ENCODE measurements at regions not wholly inside any gene's neighbourhood (a gene's known extent, or its start where the extent isn't known, plus 50 kb on each side); places are given as distances from the start of the nearest gene placed in this dataset.
"Not testable (repeated sequence)": the region's sequence is repeated elsewhere in the genome, so short reads cannot be mapped to it uniquely, and the experiment has no call there.

GRCh38 chr7:84911077-84911476 lies 275.8 kb downstream of the SEMA3D start (continued):
- TF ChIP-seq, protein P1, sequence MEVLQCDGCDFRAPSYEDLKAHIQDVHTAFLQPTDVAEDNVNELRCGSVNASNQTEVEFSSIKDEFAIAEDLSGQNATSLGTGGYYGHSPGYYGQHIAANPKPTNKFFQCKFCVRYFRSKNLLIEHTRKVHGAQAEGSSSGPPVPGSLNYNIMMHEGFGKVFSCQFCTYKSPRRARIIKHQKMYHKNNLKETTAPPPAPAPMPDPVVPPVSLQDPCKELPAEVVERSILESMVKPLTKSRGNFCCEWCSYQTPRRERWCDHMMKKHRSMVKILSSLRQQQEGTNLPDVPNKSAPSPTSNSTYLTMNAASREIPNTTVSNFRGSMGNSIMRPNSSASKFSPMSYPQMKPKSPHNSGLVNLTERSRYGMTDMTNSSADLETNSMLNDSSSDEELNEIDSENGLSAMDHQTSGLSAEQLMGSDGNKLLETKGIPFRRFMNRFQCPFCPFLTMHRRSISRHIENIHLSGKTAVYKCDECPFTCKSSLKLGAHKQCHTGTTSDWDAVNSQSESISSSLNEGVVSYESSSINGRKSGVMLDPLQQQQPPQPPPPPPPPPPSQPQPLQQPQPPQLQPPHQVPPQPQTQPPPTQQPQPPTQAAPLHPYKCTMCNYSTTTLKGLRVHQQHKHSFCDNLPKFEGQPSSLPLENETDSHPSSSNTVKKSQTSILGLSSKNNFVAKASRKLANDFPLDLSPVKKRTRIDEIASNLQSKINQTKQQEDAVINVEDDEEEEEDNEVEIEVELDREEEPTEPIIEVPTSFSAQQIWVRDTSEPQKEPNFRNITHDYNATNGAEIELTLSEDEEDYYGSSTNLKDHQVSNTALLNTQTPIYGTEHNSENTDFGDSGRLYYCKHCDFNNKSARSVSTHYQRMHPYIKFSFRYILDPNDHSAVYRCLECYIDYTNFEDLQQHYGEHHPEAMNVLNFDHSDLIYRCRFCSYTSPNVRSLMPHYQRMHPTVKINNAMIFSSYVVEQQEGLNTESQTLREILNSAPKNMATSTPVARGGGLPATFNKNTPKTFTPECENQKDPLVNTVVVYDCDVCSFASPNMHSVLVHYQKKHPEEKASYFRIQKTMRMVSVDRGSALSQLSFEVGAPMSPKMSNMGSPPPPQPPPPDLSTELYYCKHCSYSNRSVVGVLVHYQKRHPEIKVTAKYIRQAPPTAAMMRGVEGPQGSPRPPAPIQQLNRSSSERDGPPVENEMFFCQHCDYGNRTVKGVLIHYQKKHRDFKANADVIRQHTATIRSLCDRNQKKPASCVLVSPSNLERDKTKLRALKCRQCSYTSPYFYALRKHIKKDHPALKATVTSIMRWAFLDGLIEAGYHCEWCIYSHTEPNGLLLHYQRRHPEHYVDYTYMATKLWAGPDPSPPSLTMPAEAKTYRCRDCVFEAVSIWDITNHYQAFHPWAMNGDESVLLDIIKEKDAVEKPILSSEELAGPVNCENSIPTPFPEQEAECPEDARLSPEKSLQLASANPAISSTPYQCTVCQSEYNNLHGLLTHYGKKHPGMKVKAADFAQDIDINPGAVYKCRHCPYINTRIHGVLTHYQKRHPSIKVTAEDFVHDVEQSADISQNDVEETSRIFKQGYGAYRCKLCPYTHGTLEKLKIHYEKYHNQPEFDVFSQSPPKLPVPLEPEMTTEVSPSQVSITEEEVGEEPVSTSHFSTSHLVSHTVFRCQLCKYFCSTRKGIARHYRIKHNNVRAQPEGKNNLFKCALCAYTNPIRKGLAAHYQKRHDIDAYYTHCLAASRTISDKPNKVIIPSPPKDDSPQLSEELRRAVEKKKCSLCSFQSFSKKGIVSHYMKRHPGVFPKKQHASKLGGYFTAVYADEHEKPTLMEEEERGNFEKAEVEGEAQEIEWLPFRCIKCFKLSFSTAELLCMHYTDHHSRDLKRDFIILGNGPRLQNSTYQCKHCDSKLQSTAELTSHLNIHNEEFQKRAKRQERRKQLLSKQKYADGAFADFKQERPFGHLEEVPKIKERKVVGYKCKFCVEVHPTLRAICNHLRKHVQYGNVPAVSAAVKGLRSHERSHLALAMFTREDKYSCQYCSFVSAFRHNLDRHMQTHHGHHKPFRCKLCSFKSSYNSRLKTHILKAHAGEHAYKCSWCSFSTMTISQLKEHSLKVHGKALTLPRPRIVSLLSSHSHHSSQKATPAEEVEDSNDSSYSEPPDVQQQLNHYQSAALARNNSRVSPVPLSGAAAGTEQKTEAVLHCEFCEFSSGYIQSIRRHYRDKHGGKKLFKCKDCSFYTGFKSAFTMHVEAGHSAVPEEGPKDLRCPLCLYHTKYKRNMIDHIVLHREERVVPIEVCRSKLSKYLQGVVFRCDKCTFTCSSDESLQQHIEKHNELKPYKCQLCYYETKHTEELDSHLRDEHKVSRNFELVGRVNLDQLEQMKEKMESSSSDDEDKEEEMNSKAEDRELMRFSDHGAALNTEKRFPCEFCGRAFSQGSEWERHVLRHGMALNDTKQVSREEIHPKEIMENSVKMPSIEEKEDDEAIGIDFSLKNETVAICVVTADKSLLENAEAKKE (CRISPR knock-in tag; IDR thresholded peaks at IDR 0.05), result no peak

- H3F3A ChIP-seq (replicated peaks; ENCODE audit: low read depth), result not testable (repeated sequence)
- peaks cover 24% of the 10 kb centered on the region for H3K4me1 Mint-ChIP-seq
- H3K27ac Mint-ChIP-seq, result peak overlapping the region; percentile 56; the same call in 1 of the 2 replicates
Measured at GRCh38 chr7:84910322-84910721, 276.5 kb downstream of the SEMA3D start.

GRCh38 chr7:84908196-84908793 lies 278.6 kb downstream of the SEMA3D start:
- H3K27ac Mint-ChIP-seq, result no peak overlapping the region
- peaks cover 8% of the 10 kb centered on the region; the same call in 2 of the 3 replicates for H3K36me3 Mint-ChIP-seq (ENCODE audit: low read depth)
- Histone ChIP-seq H3K79me2 (replicated peaks; ENCODE audit: insufficient read depth) (no peaks in the 10 kb centered on the region), H3F3A (replicated peaks; ENCODE audit: low read depth) (no peaks in the 10 kb centered on the region), H3K4me1 (ENCODE audit: insufficient read depth) (peaks cover 10% of the 10 kb centered on the region), H4K20me1 (replicated peaks; ENCODE audit: insufficient read depth) (no peaks in the 10 kb centered on the region), H3K36me3 (ENCODE audit: insufficient read depth) (no peaks in the 10 kb centered on the region), H3K9me2 (ENCODE audit: insufficient read depth) (0 out of 2 replicates have a peak, but pooled peaks cover 3% of the 10 kb centered on the region), H3K4me3 (no peak overlapping the region), H3K4me2 (no peak overlapping the region), H2AFZ (no peak overlapping the region), H3K27me3 (ENCODE audit: insufficient read depth) (no peaks in the 10 kb centered on the region), H3K27ac (ENCODE audit: low read depth) (no peak overlapping the region)
- H3K27me3 Mint-ChIP-seq (ENCODE audit: insufficient read depth, low read depth, poor library complexity), result no peaks in the 10 kb centered on the region
- peaks cover 18% of the 10 kb centered on the region for H3K4me1 Mint-ChIP-seq
- H3K4me3 Mint-ChIP-seq, result no peak overlapping the region
- H3K9me3 Mint-ChIP-seq, result peaks cover 3% of the 10 kb centered on the region; the same call in 1 of the 3 replicates
- ATAC-seq (no peak), DNase-seq (ENCODE audit: low spot score) (no peak)
- TF ChIP-seq STAT1 (IDR thresholded peaks at IDR 0.05; ENCODE audit: unreplicated experiment) (no peak), ZNF114 (CRISPR knock-in tag; IDR thresholded peaks at IDR 0.05) (no peak), CREB1 (CRISPR knock-in tag; IDR thresholded peaks at IDR 0.05; ENCODE audit: low read depth) (no peak)
- TF ChIP-seq, protein P1 (CRISPR knock-in tag; IDR thresholded peaks at IDR 0.05), result no peak

More at GRCh38 chr7:84910322-84910721, 276.5 kb downstream of the SEMA3D start:
- H3K79me2 ChIP-seq (replicated peaks; ENCODE audit: insufficient read depth); DNase-seq (ENCODE audit: low spot score); H3K4me2 ChIP-seq; ATAC-seq; H3K27ac ChIP-seq (ENCODE audit: low read depth); H3K36me3 ChIP-seq (ENCODE audit: insufficient read depth); H3K9me3 Mint-ChIP-seq; H2AFZ ChIP-seq; H3K27me3 ChIP-seq (ENCODE audit: insufficient read depth); H3K4me3 ChIP-seq; H3K9me2 ChIP-seq (ENCODE audit: insufficient read depth); H3K4me3 Mint-ChIP-seq; H3K27me3 Mint-ChIP-seq (ENCODE audit: insufficient read depth, low read depth, poor library complexity); H3K36me3 Mint-ChIP-seq (ENCODE audit: low read depth); H4K20me1 ChIP-seq (replicated peaks; ENCODE audit: insufficient read depth): not testable (repeated sequence)
- H3K4me1 ChIP-seq (ENCODE audit: insufficient read depth), result peaks cover 20% of the 10 kb centered on the region

All from GM23338 (cell line).